ENCODE measurements at regions not wholly inside any gene's neighbourhood (a gene's known extent, or its start where the extent isn't known, plus 50 kb on each side); places are given as distances from the start of the nearest gene placed in this dataset.

DNA sequence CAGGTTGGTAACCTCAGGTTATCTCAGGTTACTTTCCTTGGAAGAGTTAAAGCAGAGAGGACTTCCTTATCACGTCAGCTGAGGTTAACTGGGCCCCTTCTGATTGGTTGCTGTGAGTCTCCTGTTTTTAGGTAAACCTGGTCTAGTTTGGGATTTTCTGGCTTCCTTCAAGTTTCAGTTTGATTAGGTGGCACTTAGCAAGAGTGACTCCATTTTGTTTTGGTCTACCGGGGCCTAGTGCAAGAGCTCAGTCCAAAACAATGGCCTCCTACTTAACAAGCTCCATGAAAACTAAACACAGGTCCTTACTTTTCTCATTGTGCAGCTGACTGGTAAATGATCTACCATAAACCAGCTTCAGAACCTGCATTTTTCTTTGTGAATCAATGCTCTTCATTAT is 67.2 kb upstream of the GOLM1 start:
- TF ChIP-seq, protein P1, sequence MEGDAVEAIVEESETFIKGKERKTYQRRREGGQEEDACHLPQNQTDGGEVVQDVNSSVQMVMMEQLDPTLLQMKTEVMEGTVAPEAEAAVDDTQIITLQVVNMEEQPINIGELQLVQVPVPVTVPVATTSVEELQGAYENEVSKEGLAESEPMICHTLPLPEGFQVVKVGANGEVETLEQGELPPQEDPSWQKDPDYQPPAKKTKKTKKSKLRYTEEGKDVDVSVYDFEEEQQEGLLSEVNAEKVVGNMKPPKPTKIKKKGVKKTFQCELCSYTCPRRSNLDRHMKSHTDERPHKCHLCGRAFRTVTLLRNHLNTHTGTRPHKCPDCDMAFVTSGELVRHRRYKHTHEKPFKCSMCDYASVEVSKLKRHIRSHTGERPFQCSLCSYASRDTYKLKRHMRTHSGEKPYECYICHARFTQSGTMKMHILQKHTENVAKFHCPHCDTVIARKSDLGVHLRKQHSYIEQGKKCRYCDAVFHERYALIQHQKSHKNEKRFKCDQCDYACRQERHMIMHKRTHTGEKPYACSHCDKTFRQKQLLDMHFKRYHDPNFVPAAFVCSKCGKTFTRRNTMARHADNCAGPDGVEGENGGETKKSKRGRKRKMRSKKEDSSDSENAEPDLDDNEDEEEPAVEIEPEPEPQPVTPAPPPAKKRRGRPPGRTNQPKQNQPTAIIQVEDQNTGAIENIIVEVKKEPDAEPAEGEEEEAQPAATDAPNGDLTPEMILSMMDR (conservative IDR thresholded peaks at IDR 0.05 in 1 of 2, IDR thresholded peaks at IDR 0.05 in 1 of 2; ENCODE audit: extremely low read depth in 1 of 2, insufficient read depth in 1 of 2, low read depth in 1 of 2, low read length in 2 of 2), result no peak
- no peak for TF ChIP-seq EZH2 (IDR thresholded peaks at IDR 0.05; ENCODE audit: borderline replicate concordance, low read length)

Measured in mammary epithelial cell (primary cell).